ENCODE measurements at regions not wholly inside any gene's neighbourhood (a gene's known extent, or its start where the extent isn't known, plus 50 kb on each side); places are given as distances from the start of the nearest gene placed in this dataset.

DNA sequence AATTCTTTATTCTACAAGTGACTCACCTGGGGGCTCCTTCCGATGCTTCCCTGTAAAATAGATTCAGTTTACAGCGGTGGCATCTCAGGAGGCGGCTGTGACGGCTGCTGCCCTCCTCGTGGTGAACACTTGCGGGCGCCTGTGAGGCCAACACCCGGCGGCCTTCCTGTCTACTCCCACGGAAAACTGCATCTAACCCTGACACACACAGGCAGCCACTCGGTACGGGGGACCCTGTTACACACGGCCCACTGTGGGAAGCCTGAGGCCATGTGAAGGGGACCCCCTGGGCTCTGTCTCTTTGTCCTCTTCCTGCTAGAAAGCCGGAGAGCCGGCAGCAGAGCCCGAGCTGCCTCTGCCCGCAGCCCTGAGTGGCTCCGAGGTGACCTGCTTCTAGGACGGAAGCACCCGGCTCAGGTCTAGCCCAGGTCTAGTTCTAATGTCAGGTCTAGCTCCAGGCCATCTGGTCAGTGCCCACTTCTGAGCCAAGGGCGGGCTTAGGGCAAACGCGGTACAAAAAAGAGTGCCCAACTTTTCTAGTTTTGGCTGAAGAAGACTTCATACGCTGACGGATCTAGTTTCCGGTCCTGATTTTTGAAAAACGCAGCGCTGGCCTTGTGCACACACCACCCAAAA is 159.4 kb downstream of the ENGASE start:
- WGBS = 89% methylated on average over 28 of the region's 28 CpGs
- H3K4me3 ChIP-seq (ENCODE audit: low read length in 2 of 2) = no peak overlapping the region
- no peaks in the 10 kb centered on the region for H3K27me3 ChIP-seq (ENCODE audit: control insufficient read depth in 2 of 2, insufficient read depth in 1 of 2, low read length in 1 of 2)
- DNase-seq (ENCODE audit: low read depth in 6 of 9, low spot score in 9 of 9) = no peak
- no peak overlapping the region for H3K27ac ChIP-seq (ENCODE audit: low read depth in 1 of 2, low read length in 1 of 2)
- H3K4me1 ChIP-seq (ENCODE audit: control insufficient read depth in 2 of 2, insufficient read depth in 2 of 2, low read length in 2 of 2) = no peaks in the 10 kb centered on the region
- H3K9me3 ChIP-seq (ENCODE audit: control insufficient read depth in 2 of 2, insufficient read depth in 1 of 2, low read length in 1 of 2) = no peaks in the 10 kb centered on the region
- no peaks in the 10 kb centered on the region for H3K36me3 ChIP-seq (ENCODE audit: control insufficient read depth in 2 of 2, insufficient read depth in 2 of 2, low read length in 1 of 2)

DNA sequence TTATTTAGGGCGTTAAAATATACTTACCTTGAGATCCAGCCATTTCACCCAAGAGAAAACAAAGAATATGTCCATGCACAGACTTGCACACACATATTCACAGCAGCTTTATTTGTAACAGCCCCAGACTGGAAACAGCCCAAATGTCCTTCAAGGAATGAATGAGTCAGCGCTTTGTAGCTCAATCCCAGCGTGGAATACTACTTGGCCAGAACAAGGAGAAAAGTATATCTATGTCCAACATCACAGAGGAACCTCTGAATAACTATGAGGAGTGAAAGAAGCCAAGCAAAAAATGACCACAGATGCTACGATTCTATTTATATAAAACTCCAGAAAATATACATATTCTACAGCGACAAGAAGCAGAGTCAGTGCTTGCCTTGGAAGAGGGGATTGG is 158.3 kb downstream of the ENGASE start:
- Histone ChIP-seq H3K36me3 (ENCODE audit: control insufficient read depth in 2 of 2, insufficient read depth in 2 of 2, low read length in 1 of 2) (no peaks in the 10 kb centered on the region), H3K4me3 (ENCODE audit: low read length in 2 of 2) (no peak overlapping the region), H3K27ac (ENCODE audit: low read depth in 1 of 2, low read length in 1 of 2) (no peak overlapping the region), H3K9me3 (ENCODE audit: control insufficient read depth in 2 of 2, insufficient read depth in 1 of 2, low read length in 1 of 2) (no peaks in the 10 kb centered on the region), H3K27me3 (ENCODE audit: control insufficient read depth in 2 of 2, insufficient read depth in 1 of 2, low read length in 1 of 2) (no peaks in the 10 kb centered on the region), H3K4me1 (ENCODE audit: control insufficient read depth in 2 of 2, insufficient read depth in 2 of 2, low read length in 2 of 2) (no peaks in the 10 kb centered on the region)
- 94% methylated on average over 5 of the region's 5 CpGs for WGBS
- DNase-seq (ENCODE audit: low read depth in 6 of 9, low spot score in 9 of 9) = no peak

DNA sequence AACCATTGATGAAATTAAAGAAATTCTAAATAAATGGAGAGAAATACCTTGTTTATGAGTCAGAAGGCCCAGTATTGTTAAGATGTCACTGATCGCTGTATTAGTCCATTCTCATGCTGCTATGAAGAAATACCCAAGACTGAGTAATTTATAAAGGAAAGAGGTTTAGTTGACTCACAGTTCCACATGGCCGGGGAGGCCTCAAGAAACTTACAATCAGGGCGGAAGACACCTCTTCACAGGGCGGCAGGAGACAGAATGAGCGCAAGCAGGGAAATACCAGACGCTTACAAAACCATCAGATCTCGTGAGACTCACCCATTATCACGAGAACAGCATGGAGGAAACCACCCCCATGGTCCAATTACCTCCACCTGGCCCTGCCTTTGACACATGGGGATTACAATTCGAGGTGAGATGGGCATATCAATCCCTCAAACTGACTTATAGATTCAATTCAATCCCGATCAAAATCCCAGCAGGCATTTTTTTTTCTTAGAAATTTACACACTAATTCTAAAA is 157.2 kb downstream of the ENGASE start:
- Histone ChIP-seq H3K27ac (ENCODE audit: low read depth in 1 of 2, low read length in 1 of 2) (no peak overlapping the region), H3K4me3 (ENCODE audit: low read length in 2 of 2) (no peak overlapping the region), H3K27me3 (ENCODE audit: control insufficient read depth in 2 of 2, insufficient read depth in 1 of 2, low read length in 1 of 2) (no peaks in the 10 kb centered on the region), H3K9me3 (ENCODE audit: control insufficient read depth in 2 of 2, insufficient read depth in 1 of 2, low read length in 1 of 2) (no peaks in the 10 kb centered on the region), H3K36me3 (ENCODE audit: control insufficient read depth in 2 of 2, insufficient read depth in 2 of 2, low read length in 1 of 2) (no peaks in the 10 kb centered on the region), H3K4me1 (ENCODE audit: control insufficient read depth in 2 of 2, insufficient read depth in 2 of 2, low read length in 2 of 2) (no peaks in the 10 kb centered on the region)
- DNase-seq (ENCODE audit: low read depth in 6 of 9, low spot score in 9 of 9) = no peak
- 90% methylated on average over 10 of the region's 10 CpGs for WGBS

DNA sequence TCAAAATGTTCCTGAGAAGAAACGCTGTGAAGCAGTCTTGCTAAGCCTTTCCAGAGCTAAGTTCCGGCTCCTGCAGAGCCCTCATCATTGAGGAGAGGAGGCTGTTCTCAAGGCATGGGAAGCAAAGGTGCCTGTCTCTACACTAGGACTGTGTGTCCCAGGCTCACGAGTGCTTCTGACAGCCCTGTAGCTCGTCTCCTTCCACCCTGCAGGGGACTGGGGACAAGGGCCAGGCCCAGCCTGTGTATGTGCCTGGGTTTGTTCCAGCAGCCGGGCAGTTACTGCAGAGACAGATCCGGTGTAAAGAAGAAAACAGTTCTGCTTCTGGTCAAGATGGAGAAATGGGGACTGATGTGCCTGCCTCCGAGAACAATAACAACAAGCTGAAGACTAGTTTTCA is 156.0 kb downstream of the ENGASE start:
- peaks cover 0 to under 1% of the 10 kb centered on the region in 2 donors for H3K27me3 ChIP-seq (ENCODE audit: control insufficient read depth in 2 of 2, insufficient read depth in 1 of 2, low read length in 1 of 2)
- no peak overlapping the region for H3K4me3 ChIP-seq (ENCODE audit: low read length in 2 of 2)
- H3K9me3 ChIP-seq (ENCODE audit: control insufficient read depth in 2 of 2, insufficient read depth in 1 of 2, low read length in 1 of 2) = no peaks in the 10 kb centered on the region
- 86% methylated on average over 7 of the region's 7 CpGs for WGBS
- no peaks in the 10 kb centered on the region for H3K36me3 ChIP-seq (ENCODE audit: control insufficient read depth in 2 of 2, insufficient read depth in 2 of 2, low read length in 1 of 2)
- no peak for DNase-seq (ENCODE audit: low read depth in 6 of 9, low spot score in 9 of 9)
- H3K27ac ChIP-seq (ENCODE audit: low read depth in 1 of 2, low read length in 1 of 2) = no peak overlapping the region
- no peaks in the 10 kb centered on the region for H3K4me1 ChIP-seq (ENCODE audit: control insufficient read depth in 2 of 2, insufficient read depth in 2 of 2, low read length in 2 of 2)

DNA sequence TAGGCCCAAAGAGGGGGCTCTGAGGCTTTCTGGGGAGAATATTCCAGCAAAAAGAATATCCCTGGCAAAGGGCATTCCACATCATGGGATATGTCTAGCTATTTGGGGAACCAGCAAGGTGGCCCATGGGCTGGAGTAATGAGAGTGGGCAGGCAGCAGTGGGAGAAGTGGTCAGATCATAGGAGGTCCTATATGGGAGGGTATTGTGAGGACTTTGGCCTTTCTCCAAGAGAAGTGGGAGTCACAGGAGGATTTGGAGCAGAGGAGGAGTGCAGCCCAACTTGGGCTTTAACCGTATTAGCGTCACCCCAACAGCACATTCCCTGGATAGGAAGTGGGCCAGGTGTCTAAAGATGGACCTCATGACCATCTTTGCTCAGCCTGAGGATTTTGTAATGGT is 151.4 kb downstream of the ENGASE start:
- no peak for DNase-seq (ENCODE audit: low read depth in 6 of 9, low spot score in 9 of 9)
- Histone ChIP-seq H3K36me3 (ENCODE audit: control insufficient read depth in 2 of 2, insufficient read depth in 2 of 2, low read length in 1 of 2) (no peaks in the 10 kb centered on the region), H3K4me1 (ENCODE audit: control insufficient read depth in 2 of 2, insufficient read depth in 2 of 2, low read length in 2 of 2) (no peaks in the 10 kb centered on the region), H3K27me3 (ENCODE audit: control insufficient read depth in 2 of 2, insufficient read depth in 1 of 2, low read length in 1 of 2) (peaks cover 0 to 25% of the 10 kb centered on the region in 2 donors), H3K9me3 (ENCODE audit: control insufficient read depth in 2 of 2, insufficient read depth in 1 of 2, low read length in 1 of 2) (no peaks in the 10 kb centered on the region), H3K27ac (ENCODE audit: low read depth in 1 of 2, low read length in 1 of 2) (no peak overlapping the region), H3K4me3 (ENCODE audit: low read length in 2 of 2) (no peak overlapping the region)
- WGBS = 94% methylated on average over 2 of the region's 2 CpGs

DNA sequence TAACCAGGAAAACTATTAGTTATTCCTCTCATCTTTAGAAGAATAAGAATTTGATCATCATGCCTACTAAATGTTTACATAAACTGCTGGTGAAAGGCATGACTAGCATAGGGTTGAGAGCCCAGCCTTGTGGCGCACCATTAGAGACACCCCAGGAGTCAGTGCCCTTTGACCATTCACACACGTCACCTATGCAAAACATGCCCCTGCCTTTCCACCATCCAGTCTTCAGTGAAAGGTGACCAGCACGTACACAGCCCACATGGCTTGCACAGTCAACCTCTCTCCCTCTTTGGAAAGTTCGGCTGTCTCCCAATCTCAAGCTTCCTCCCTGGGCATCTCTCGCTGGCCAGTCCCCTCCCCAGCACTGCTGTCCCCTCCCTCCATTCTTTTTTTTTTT is 150.3 kb downstream of the ENGASE start:
- 95% methylated on average over 5 of the region's 5 CpGs for WGBS
- no peaks in the 10 kb centered on the region for H3K4me1 ChIP-seq (ENCODE audit: control insufficient read depth in 2 of 2, insufficient read depth in 2 of 2, low read length in 2 of 2)
- no peaks in the 10 kb centered on the region for H3K9me3 ChIP-seq (ENCODE audit: control insufficient read depth in 2 of 2, insufficient read depth in 1 of 2, low read length in 1 of 2)
- peaks cover 5 to 36% of the 10 kb centered on the region in 2 donors for H3K27me3 ChIP-seq (ENCODE audit: control insufficient read depth in 2 of 2, insufficient read depth in 1 of 2, low read length in 1 of 2)
- DNase-seq (ENCODE audit: low read depth in 6 of 9, low spot score in 9 of 9) = no peak
- H3K36me3 ChIP-seq (ENCODE audit: control insufficient read depth in 2 of 2, insufficient read depth in 2 of 2, low read length in 1 of 2) = no peaks in the 10 kb centered on the region
- H3K27ac ChIP-seq (ENCODE audit: low read depth in 1 of 2, low read length in 1 of 2) = no peak overlapping the region
- H3K4me3 ChIP-seq (ENCODE audit: low read length in 2 of 2) = no peak overlapping the region

DNA sequence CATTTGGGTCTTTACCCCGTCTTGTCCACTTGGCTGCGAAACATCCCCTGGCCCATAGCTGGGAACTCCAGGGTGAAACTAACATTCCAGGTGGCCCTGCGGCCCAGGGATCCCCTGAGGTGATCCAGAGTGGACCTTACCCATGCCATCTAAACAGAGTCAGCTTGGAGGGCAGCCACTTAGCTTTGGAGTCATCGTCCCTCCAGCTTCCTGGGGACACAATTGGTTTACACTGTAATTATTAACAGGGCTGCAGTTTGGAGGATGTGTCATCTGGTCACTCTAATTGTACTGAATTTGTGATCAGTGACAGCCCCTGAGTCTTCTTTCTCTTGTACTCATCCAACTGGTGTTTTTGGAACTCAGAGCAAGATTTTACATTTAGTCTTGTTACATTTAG is 149.9 kb downstream of the ENGASE start:
- peaks cover 8 to 40% of the 10 kb centered on the region in 2 donors for H3K27me3 ChIP-seq (ENCODE audit: control insufficient read depth in 2 of 2, insufficient read depth in 1 of 2, low read length in 1 of 2)
- no peaks in the 10 kb centered on the region for H3K9me3 ChIP-seq (ENCODE audit: control insufficient read depth in 2 of 2, insufficient read depth in 1 of 2, low read length in 1 of 2)
- H3K4me3 ChIP-seq (ENCODE audit: low read length in 2 of 2) = no peak overlapping the region
- H3K4me1 ChIP-seq (ENCODE audit: control insufficient read depth in 2 of 2, insufficient read depth in 2 of 2, low read length in 2 of 2) = no peaks in the 10 kb centered on the region
- no peak for DNase-seq (ENCODE audit: low read depth in 6 of 9, low spot score in 9 of 9)
- 79% methylated on average over 4 of the region's 4 CpGs for WGBS
- no peak overlapping the region for H3K27ac ChIP-seq (ENCODE audit: low read depth in 1 of 2, low read length in 1 of 2)
- H3K36me3 ChIP-seq (ENCODE audit: control insufficient read depth in 2 of 2, insufficient read depth in 2 of 2, low read length in 1 of 2) = no peaks in the 10 kb centered on the region

DNA sequence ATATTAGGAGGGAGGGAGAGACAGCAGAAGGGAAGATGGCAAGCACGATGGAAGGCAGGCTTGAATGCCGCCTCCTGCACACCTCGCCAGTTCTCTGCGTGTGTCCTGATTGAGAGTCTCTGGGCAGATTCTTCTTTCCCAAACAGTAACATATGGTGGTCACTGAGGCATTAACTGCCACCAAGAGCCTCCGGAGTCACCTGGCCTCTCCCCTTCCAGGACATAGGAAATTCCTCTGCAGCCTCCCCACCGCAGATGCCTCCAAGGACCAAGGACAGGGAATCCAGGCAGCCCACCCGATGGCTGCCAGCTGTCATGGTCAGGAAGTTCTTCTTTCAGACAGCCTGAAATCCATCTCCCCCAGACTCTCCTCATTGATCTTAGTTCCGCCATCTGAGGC is 149.3 kb downstream of the ENGASE start:
- Histone ChIP-seq H3K4me1 (ENCODE audit: control insufficient read depth in 2 of 2, insufficient read depth in 2 of 2, low read length in 2 of 2) (no peaks in the 10 kb centered on the region), H3K36me3 (ENCODE audit: control insufficient read depth in 2 of 2, insufficient read depth in 2 of 2, low read length in 1 of 2) (no peaks in the 10 kb centered on the region), H3K4me3 (ENCODE audit: low read length in 2 of 2) (no peak overlapping the region), H3K27ac (ENCODE audit: low read depth in 1 of 2, low read length in 1 of 2) (no peak overlapping the region), H3K27me3 (ENCODE audit: control insufficient read depth in 2 of 2, insufficient read depth in 1 of 2, low read length in 1 of 2) (peaks cover 11 to 46% of the 10 kb centered on the region in 2 donors), H3K9me3 (ENCODE audit: control insufficient read depth in 2 of 2, insufficient read depth in 1 of 2, low read length in 1 of 2) (no peaks in the 10 kb centered on the region)
- DNase-seq (ENCODE audit: low read depth in 6 of 9, low spot score in 9 of 9) = no peak
- WGBS = 88% methylated on average over 8 of the region's 8 CpGs

DNA sequence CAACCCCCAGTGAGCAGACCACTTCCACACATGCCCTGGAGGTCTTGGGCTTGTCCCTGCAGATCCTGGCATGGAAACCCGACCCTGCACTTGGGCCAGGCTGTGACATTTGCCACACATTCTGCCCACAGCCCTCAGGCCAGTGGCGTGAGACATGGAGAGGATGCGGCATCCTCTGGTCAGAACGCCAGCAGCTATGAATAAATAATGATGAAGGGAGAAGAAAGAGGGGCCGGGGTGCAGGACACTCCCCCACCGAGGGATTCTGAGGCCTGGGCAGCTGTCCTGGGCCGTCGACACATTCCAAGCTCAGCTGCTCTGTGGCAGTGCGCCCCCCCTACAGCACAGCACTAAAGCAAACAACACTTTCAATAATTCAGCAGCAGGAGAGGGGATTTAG is 148.8 kb downstream of the ENGASE start:
- Histone ChIP-seq H3K27me3 (ENCODE audit: control insufficient read depth in 2 of 2, insufficient read depth in 1 of 2, low read length in 1 of 2) (peaks cover 14 to 50% of the 10 kb centered on the region in 2 donors), H3K27ac (ENCODE audit: low read depth in 1 of 2, low read length in 1 of 2) (no peak overlapping the region), H3K4me1 (ENCODE audit: control insufficient read depth in 2 of 2, insufficient read depth in 2 of 2, low read length in 2 of 2) (no peaks in the 10 kb centered on the region), H3K4me3 (ENCODE audit: low read length in 2 of 2) (no peak overlapping the region), H3K36me3 (ENCODE audit: control insufficient read depth in 2 of 2, insufficient read depth in 2 of 2, low read length in 1 of 2) (no peaks in the 10 kb centered on the region), H3K9me3 (ENCODE audit: control insufficient read depth in 2 of 2, insufficient read depth in 1 of 2, low read length in 1 of 2) (no peaks in the 10 kb centered on the region)
- DNase-seq (ENCODE audit: low read depth in 6 of 9, low spot score in 9 of 9) = no peak
- WGBS = 71% methylated on average over 9 of the region's 9 CpGs

Measured in thymus (tissue), 11 donors.